Gastrocnemius medialis (tissue), 4 donors: ENCODE measurements at regions not wholly inside any gene's neighbourhood (a gene's known extent, or its start where the extent isn't known, plus 50 kb on each side); places are given as distances from the start of the nearest gene placed in this dataset.

ENCODE experiments used
- ATAC-seq, 2 donors: fragments of 150-250 bp; one replicate each; pipeline ENCODE4 v1.9.1; 2016
- DNase-seq, 2 donors: peaks; one replicate each; pipeline ENCODE4 v3.0.0-alpha.2; 2019
- H3K27ac ChIP-seq, 4 donors: fragments of 200-600 bp; sonication (generic); 1 replicate in 1 of 4; 2 replicates in 3 of 4; pipeline ENCODE4 v1.5.1; 2016 to 2018; ENCODE audit warnings: mild to moderate bottlenecking in 2 of 4, moderate library complexity in 1 of 4
- H3K27me3 ChIP-seq, 3 donors: fragments of 200-600 bp; sonication (generic) in 2 of 3; 1 replicate in 1 of 3; 2 replicates in 2 of 3; pipeline versions ENCODE4 v1.5.1 to v1.6.0; 2016 to 2019; ENCODE audit warnings: mild to moderate bottlenecking in 1 of 3, moderate library complexity in 1 of 3
- H3K36me3 ChIP-seq, 2 donors: fragments of 200-600 bp; sonication (generic) in 1 of 2; one replicate each; pipeline ENCODE4 v1.5.1; 2017 to 2018
- H3K4me1 ChIP-seq, 2 donors: fragments of 200-600 bp; sonication (generic) in 1 of 2; one replicate each; pipeline ENCODE4 v1.5.1; 2016 to 2017; ENCODE audit warnings: mild to moderate bottlenecking in 2 of 2
- H3K4me3 ChIP-seq, 4 donors: fragments of 200-600 bp; sonication (generic) in 3 of 4; 1 replicate in 1 of 4; 2 replicates in 3 of 4; pipeline ENCODE4 v1.5.1; 2016 to 2019; ENCODE audit warnings: mild to moderate bottlenecking in 2 of 4
- H3K9me3 ChIP-seq, 3 donors: fragments of 200-600 bp; sonication (generic) in 2 of 3; 1 replicate in 1 of 3; 2 replicates in 2 of 3; pipeline ENCODE4 v1.5.1; 2016 to 2019
- CTCF ChIP-seq, 5 experiments: fragments of 450-650 bp in 3 of 5; fragments of 200-600 bp in 2 of 5; sonication (generic) in 2 of 5; IDR thresholded peaks in 4 of 5; conservative IDR thresholded peaks in 1 of 5; 1 replicate in 4 of 5; 2 replicates in 1 of 5; pipeline ENCODE4 v1.5.1; 2016 to 2019; ENCODE audit warnings: antibody characterized with exemption in 5 of 5, mild to moderate bottlenecking in 3 of 5, moderate library complexity in 3 of 5
- POLR2A ChIP-seq, 2 donors: fragments of 450-650 bp; IDR thresholded peaks; one replicate each; pipeline ENCODE4 v1.6.1; 2017; ENCODE audit warnings: antibody characterized with exemption in 2 of 2, mild to moderate bottlenecking in 2 of 2, moderate library complexity in 2 of 2
- in situ Hi-C, 4 donors: fragments of 200-750 bp; cut with MboI; loops; one replicate each; pipeline versions ENCODE4 v1.15.0 to v1.8.0; 2017; ENCODE audit warnings: low sequenced_read_pairs in 4 of 4
- intact Hi-C: fragments of 100-400 bp; cut with DNase I; formaldehyde crosslinking; loops from one replicate; pipeline ENCODE4 v1.15.1; 2023; ENCODE audit warnings: low total_unique reads

GRCh38 chr10:128902031-128902710, 564.9 kb upstream of the MGMT start:
- intact Hi-C loops (no loop called here), in situ Hi-C loops (no loop called here)
- Histone ChIP-seq H3K4me1 (peaks cover 0 to 3% of the 10 kb centered on the region in 2 donors), H3K4me3 (no peak overlapping the region), H3K9me3 (no peaks in the 10 kb centered on the region), H3K27ac (peak overlapping the region in 2 of 4 donors; percentile 10 to 22), H3K27me3 (no peaks in the 10 kb centered on the region), H3K36me3 (no peaks in the 10 kb centered on the region)
- ATAC-seq = no peak
- DNase-seq = no peak
- no peak for TF ChIP-seq POLR2A (IDR thresholded peaks at IDR 0.05)
- no peak for TF ChIP-seq CTCF (IDR thresholded peaks at IDR 0.05 in 4 of 5, conservative IDR thresholded peaks at IDR 0.05 in 1 of 5)

- intact Hi-C loops = no loop called here
- Histone ChIP-seq H3K36me3 (no peaks in the 10 kb centered on the region), H3K27ac (no peak overlapping the region), H3K4me3 (no peak overlapping the region), H3K9me3 (no peaks in the 10 kb centered on the region), H3K4me1 (no peaks in the 10 kb centered on the region), H3K27me3 (no peaks in the 10 kb centered on the region)
- TF ChIP-seq CTCF (IDR thresholded peaks at IDR 0.05 in 4 of 5, conservative IDR thresholded peaks at IDR 0.05 in 1 of 5) (no peak), POLR2A (IDR thresholded peaks at IDR 0.05) (no peak)
- no peak for ATAC-seq
- no peak for DNase-seq
- in situ Hi-C loops = no loop called here
Measured at GRCh38 chr10:128907155-128907941, 559.7 kb upstream of the MGMT start.

- ATAC-seq (peak in 1 of 2 donors; percentile 52), DNase-seq (no peak)
- Histone ChIP-seq H3K4me3 (no peak overlapping the region), H3K36me3 (no peaks in the 10 kb centered on the region), H3K27me3 (no peaks in the 10 kb centered on the region), H3K4me1 (no peaks in the 10 kb centered on the region), H3K27ac (no peak overlapping the region), H3K9me3 (no peaks in the 10 kb centered on the region)
- intact Hi-C loops (no loop called here), in situ Hi-C loops (no loop called here)
- TF ChIP-seq CTCF (IDR thresholded peaks at IDR 0.05 in 4 of 5, conservative IDR thresholded peaks at IDR 0.05 in 1 of 5) = no peak
- TF ChIP-seq POLR2A (IDR thresholded peaks at IDR 0.05) = no peak
Measured at GRCh38 chr10:128908099-128908498, 558.9 kb upstream of the MGMT start.

- H3K9me3 ChIP-seq = no peaks in the 10 kb centered on the region
- H3K27me3 ChIP-seq = no peaks in the 10 kb centered on the region
- no peaks in the 10 kb centered on the region for H3K36me3 ChIP-seq
- no peak for ATAC-seq
- no peaks in the 10 kb centered on the region for H3K4me1 ChIP-seq
- in situ Hi-C loops (no loop called here), intact Hi-C loops (no loop called here)
- TF ChIP-seq POLR2A (IDR thresholded peaks at IDR 0.05) (no peak), CTCF (IDR thresholded peaks at IDR 0.05 in 4 of 5, conservative IDR thresholded peaks at IDR 0.05 in 1 of 5) (no peak)
- no peak overlapping the region for H3K4me3 ChIP-seq
- no peak for DNase-seq
- no peak overlapping the region for H3K27ac ChIP-seq
Measured at GRCh38 chr10:128908499-128908898, 558.5 kb upstream of the MGMT start.
